ENCODE measurements at regions not wholly inside any gene's neighbourhood (a gene's known extent, or its start where the extent isn't known, plus 50 kb on each side); places are given as distances from the start of the nearest gene placed in this dataset.

GRCh38 chr2:18444806-18445205, 115.6 kb downstream of the RDH14 start:
- TF ChIP-seq CTCF (IDR thresholded peaks at IDR 0.05) = no peak
- TF ChIP-seq POLR2A (IDR thresholded peaks at IDR 0.05) = no peak
